ENCODE measurements at regions not wholly inside any gene's neighbourhood (a gene's known extent, or its start where the extent isn't known, plus 50 kb on each side); places are given as distances from the start of the nearest gene placed in this dataset.
"Not testable (repeated sequence)": the region's sequence is repeated elsewhere in the genome, so short reads cannot be mapped to it uniquely, and the experiment has no call there.

DNA sequence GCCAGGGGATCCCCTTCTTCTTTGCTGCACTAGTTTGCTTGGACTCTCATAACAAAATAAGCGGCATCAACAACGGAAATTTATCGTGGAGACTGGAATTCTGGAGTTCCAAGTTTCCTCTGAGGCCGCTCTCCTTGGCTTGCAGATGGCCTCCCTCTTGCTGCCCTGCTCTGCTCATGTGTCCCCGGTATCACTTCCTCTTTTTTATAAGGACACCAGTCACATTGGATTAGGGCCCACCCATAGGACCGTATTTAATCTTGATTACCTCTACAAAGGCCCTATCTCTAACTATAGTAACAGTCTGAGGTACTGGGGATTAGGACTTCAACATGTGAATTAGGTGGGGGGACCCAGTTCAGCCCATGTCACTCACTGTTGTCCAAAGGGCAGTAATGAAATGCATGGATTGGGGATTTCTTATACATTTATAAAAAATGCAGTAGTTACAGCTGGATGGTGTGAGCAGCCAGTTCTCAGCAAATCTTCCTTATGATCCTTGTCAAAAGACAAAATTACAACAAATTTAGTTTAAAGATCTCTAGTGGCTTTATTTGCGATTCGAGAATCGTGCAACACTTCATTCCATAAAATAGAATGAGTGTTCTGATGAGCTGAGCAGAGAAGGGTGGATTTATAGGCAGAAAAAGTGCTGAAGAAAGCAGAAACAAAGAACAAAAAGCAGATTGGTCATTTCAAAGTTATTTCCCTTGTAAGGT is 59.3 kb upstream of the AKAP12 start:
- CTCF ChIA-PET, result no interaction called here
- Histone ChIP-seq H3K9me3 (ENCODE audit: low read length) (no peaks in the 10 kb centered on the region), H3K4me3 (ENCODE audit: low read length) (no peak overlapping the region), H3K36me3 (ENCODE audit: low read depth, low read length) (no peaks in the 10 kb centered on the region), H3K9ac (ENCODE audit: low read length) (no peak overlapping the region), H3F3A (ENCODE audit: low read length, unreplicated experiment) (no peaks in the 10 kb centered on the region), H3K27ac (ENCODE audit: low read length) (no peak overlapping the region), H3K4me2 (ENCODE audit: low read length) (no peak overlapping the region), H3K9me2 (replicated peaks; ENCODE audit: low read length) (no peaks in the 10 kb centered on the region), H3K79me2 (ENCODE audit: low read length) (no peaks in the 10 kb centered on the region), H2AFZ (ENCODE audit: low read length) (no peak overlapping the region), H4K20me1 (ENCODE audit: low read length) (no peaks in the 10 kb centered on the region), H3K4me1 (ENCODE audit: insufficient read depth, low read length) (no peaks in the 10 kb centered on the region), H3K27me3 (ENCODE audit: low read length) (no peaks in the 10 kb centered on the region)
- intact Hi-C loops (cut with micrococcal nuclease), result no loop called here
- BruUV-seq (replicated peaks), result no TSS peak
- POLR2A ChIA-PET (ENCODE audit: unreplicated experiment), result no interaction called here
- TF ChIP-seq CTCF (conservative IDR thresholded peaks at IDR 0.05; ENCODE audit: low read depth, low read length) (no peak), EZH2phosphoT487 (IDR thresholded peaks at IDR 0.05; ENCODE audit: borderline replicate concordance, low read length) (no peak), EZH2 (IDR thresholded peaks at IDR 0.05; ENCODE audit: low read length, unreplicated experiment) (no peak)
- ATAC-seq (no peak), DNase-seq (no peak)

DNA sequence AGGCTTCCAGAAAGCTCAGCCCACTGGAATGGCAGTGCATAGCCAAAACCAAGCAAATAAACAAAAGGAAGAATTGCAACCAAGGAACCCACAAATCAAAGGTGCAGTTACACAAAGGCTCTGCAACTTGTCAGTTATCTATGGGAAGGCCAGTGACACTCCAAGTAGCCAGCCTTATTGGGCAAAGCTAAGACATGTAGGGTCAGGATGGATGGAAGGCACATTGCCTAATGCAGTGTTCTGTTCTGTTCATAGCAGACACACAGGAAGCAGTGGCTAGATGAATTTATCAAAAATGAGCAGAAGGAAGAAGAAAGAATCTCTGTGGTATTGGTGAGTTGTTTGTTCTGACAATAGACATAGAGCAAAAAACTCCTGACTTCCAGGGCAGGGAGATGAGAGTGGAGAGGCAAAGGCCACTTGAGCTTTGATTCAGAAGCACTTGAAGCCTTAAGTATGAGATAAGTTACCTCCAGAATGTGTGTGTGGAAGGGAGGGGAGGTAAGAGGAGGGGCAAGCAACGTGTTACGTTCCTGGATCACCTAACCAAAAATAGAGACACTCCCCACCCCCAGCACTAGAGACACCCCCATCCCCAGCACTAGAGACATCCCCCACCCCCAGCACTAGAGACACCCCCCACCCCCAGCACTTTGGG is 57.9 kb upstream of the AKAP12 start:
- H3K27ac ChIP-seq (ENCODE audit: low read length), result no peak overlapping the region
- no peak overlapping the region for H3K4me2 ChIP-seq (ENCODE audit: low read length)
- H3K9ac ChIP-seq (ENCODE audit: low read length), result no peak overlapping the region
- no peaks in the 10 kb centered on the region for H3K9me3 ChIP-seq (ENCODE audit: low read length)
- ChIA-PET POLR2A (ENCODE audit: unreplicated experiment) (no interaction called here), CTCF (no interaction called here)
- H3K9me2 ChIP-seq (replicated peaks; ENCODE audit: low read length), result no peaks in the 10 kb centered on the region
- no peak for ATAC-seq
- no peak overlapping the region for H3K4me3 ChIP-seq (ENCODE audit: low read length)
- no peaks in the 10 kb centered on the region for H3K36me3 ChIP-seq (ENCODE audit: low read depth, low read length)
- H2AFZ ChIP-seq (ENCODE audit: low read length), result no peak overlapping the region
- intact Hi-C loops (cut with micrococcal nuclease), result no loop called here
- TF ChIP-seq EZH2phosphoT487 (IDR thresholded peaks at IDR 0.05; ENCODE audit: borderline replicate concordance, low read length), result no peak
- TF ChIP-seq EZH2 (IDR thresholded peaks at IDR 0.05; ENCODE audit: low read length, unreplicated experiment), result no peak
- TF ChIP-seq CTCF (conservative IDR thresholded peaks at IDR 0.05; ENCODE audit: low read depth, low read length), result no peak
- no peaks in the 10 kb centered on the region for H3F3A ChIP-seq (ENCODE audit: low read length, unreplicated experiment)
- no peaks in the 10 kb centered on the region for H3K4me1 ChIP-seq (ENCODE audit: insufficient read depth, low read length)
- H4K20me1 ChIP-seq (ENCODE audit: low read length), result no peaks in the 10 kb centered on the region
- DNase-seq, result no peak
- H3K79me2 ChIP-seq (ENCODE audit: low read length), result no peaks in the 10 kb centered on the region
- no peaks in the 10 kb centered on the region for H3K27me3 ChIP-seq (ENCODE audit: low read length)
- no TSS peak for BruUV-seq (replicated peaks)

GRCh38 chr6:151182958-151183357 is 56.8 kb upstream of the AKAP12 start:
- H3K9me3 ChIP-seq (ENCODE audit: low read length); BruUV-seq (replicated peaks); CTCF ChIA-PET: not testable (repeated sequence)

More at GRCh38 chr6:151182958-151183357, 56.8 kb upstream of the AKAP12 start:
- H3K9me2 ChIP-seq (replicated peaks; ENCODE audit: low read length); DNase-seq; H3K36me3 ChIP-seq (ENCODE audit: low read depth, low read length); H3K79me2 ChIP-seq (ENCODE audit: low read length); H3F3A ChIP-seq (ENCODE audit: low read length, unreplicated experiment); H3K9ac ChIP-seq (ENCODE audit: low read length); H2AFZ ChIP-seq (ENCODE audit: low read length); ATAC-seq; H3K27me3 ChIP-seq (ENCODE audit: low read length); intact Hi-C loops (cut with micrococcal nuclease); H4K20me1 ChIP-seq (ENCODE audit: low read length); H3K4me1 ChIP-seq (ENCODE audit: insufficient read depth, low read length); H3K4me2 ChIP-seq (ENCODE audit: low read length); H3K27ac ChIP-seq (ENCODE audit: low read length); POLR2A ChIA-PET (ENCODE audit: unreplicated experiment); H3K4me3 ChIP-seq (ENCODE audit: low read length): not testable (repeated sequence)
